ENCODE measurements at regions not wholly inside any gene's neighbourhood (a gene's known extent, or its start where the extent isn't known, plus 50 kb on each side); places are given as distances from the start of the nearest gene placed in this dataset.
"Not testable (repeated sequence)": the region's sequence is repeated elsewhere in the genome, so short reads cannot be mapped to it uniquely, and the experiment has no call there.

- no peak for FAIRE-seq
- Histone ChIP-seq H3K36me3 (ENCODE audit: control insufficient read depth in 2 of 2, extremely low read depth in 1 of 2, insufficient read depth in 2 of 2, low read length in 2 of 2) (no peaks in the 10 kb centered on the region), H3K9me1 (replicated peaks; ENCODE audit: control insufficient read depth, extremely low read depth, insufficient read depth, low read length) (no peaks in the 10 kb centered on the region), H4K20me1 (replicated peaks; ENCODE audit: control insufficient read depth, extremely low read depth, insufficient read depth, low read length) (no peaks in the 10 kb centered on the region), H3K9me3 (replicated peaks; ENCODE audit: control insufficient read depth, insufficient read depth, low read length) (no peaks in the 10 kb centered on the region), H3K4me3 (replicated peaks in 1 of 3; ENCODE audit: insufficient read depth in 1 of 3, low read depth in 1 of 3, low read length in 3 of 3) (no peak overlapping the region), H3K9ac (replicated peaks; ENCODE audit: extremely low read depth, insufficient read depth, low read length) (no peak overlapping the region), H3K27me3 (ENCODE audit: control insufficient read depth in 2 of 2, insufficient read depth in 2 of 2, low read length in 2 of 2) (peaks cover 0 to 2% of the 10 kb centered on the region in 2 experiments), H3K4me2 (ENCODE audit: insufficient read depth, low read length) (no peak overlapping the region), H2AFZ (ENCODE audit: low read depth, low read length) (no peak overlapping the region), H3K4me1 (ENCODE audit: control insufficient read depth, extremely low read depth, insufficient read depth, low read length) (no peaks in the 10 kb centered on the region), H3K79me2 (ENCODE audit: control insufficient read depth, insufficient read depth, low read length) (no peaks in the 10 kb centered on the region), H3K27ac (ENCODE audit: insufficient read depth, low read depth, low read length) (no peak overlapping the region)
- POLR2A ChIA-PET, result no interaction called here
- intact Hi-C loops (cut with micrococcal nuclease), result no loop called here
- TF ChIP-seq EZH2 (IDR thresholded peaks at IDR 0.05; ENCODE audit: borderline replicate concordance, low read depth, low read length, severe bottlenecking), result no peak
- TF ChIP-seq FOS (IDR thresholded peaks at IDR 0.05; ENCODE audit: borderline replicate concordance, insufficient read depth, low read length), result no peak
- no peak for TF ChIP-seq MAX (IDR thresholded peaks at IDR 0.05; ENCODE audit: insufficient read depth, insufficient read length)
- no peak for TF ChIP-seq POLR2AphosphoS5 (IDR thresholded peaks at IDR 0.05; ENCODE audit: insufficient read depth, low read depth, low read length)
- no peak for TF ChIP-seq JUN (IDR thresholded peaks at IDR 0.05; ENCODE audit: borderline replicate concordance, insufficient read depth, insufficient read length, low read depth)
- TF ChIP-seq POLR2A (IDR thresholded peaks at IDR 0.05; ENCODE audit: low read depth, low read length), result no peak
- no peak for TF ChIP-seq CTCF (IDR thresholded peaks at IDR 0.05; ENCODE audit: extremely low read depth in 1 of 2, insufficient read depth in 1 of 2, low read depth in 1 of 2, low read length in 2 of 2)
- TF ChIP-seq GATA2 (IDR thresholded peaks at IDR 0.05; ENCODE audit: insufficient read depth, insufficient read length, low read depth, low read length), result no peak
- no peak for TF ChIP-seq MYC (IDR thresholded peaks at IDR 0.05; ENCODE audit: low read depth, low read length)
- DNase-seq (ENCODE audit: low read depth, low spot score), result no peak
- CTCF ChIA-PET, result no interaction called here
- dilution Hi-C loops (cut with MboI; ENCODE audit: extremely low pct_ligation_motif_present, low sequenced_read_pairs), result no loop called here
- BruUV-seq (replicated peaks), result no TSS peak
These were observed 63.3 kb downstream of the POU4F1 start for GRCh38 chr13:78540058-78540457.

GRCh38 chr13:78526044-78526443 lies 77.3 kb downstream of the POU4F1 start:
- DNase-seq (ENCODE audit: low read depth, low spot score); BruUV-seq (replicated peaks); H3K9ac ChIP-seq (replicated peaks; ENCODE audit: extremely low read depth, insufficient read depth, low read length); dilution Hi-C loops (cut with MboI; ENCODE audit: extremely low pct_ligation_motif_present, low sequenced_read_pairs); H3K27me3 ChIP-seq (ENCODE audit: control insufficient read depth in 2 of 2, insufficient read depth in 2 of 2, low read length in 2 of 2); CTCF ChIA-PET; H3K9me1 ChIP-seq (replicated peaks; ENCODE audit: control insufficient read depth, extremely low read depth, insufficient read depth, low read length); H3K36me3 ChIP-seq (ENCODE audit: control insufficient read depth in 2 of 2, extremely low read depth in 1 of 2, insufficient read depth in 2 of 2, low read length in 2 of 2); H3K4me1 ChIP-seq (ENCODE audit: control insufficient read depth, extremely low read depth, insufficient read depth, low read length); H3K4me3 ChIP-seq (replicated peaks in 1 of 3; ENCODE audit: insufficient read depth in 1 of 3, low read depth in 1 of 3, low read length in 3 of 3); H2AFZ ChIP-seq (ENCODE audit: low read depth, low read length); H3K4me2 ChIP-seq (ENCODE audit: insufficient read depth, low read length); FAIRE-seq; H4K20me1 ChIP-seq (replicated peaks; ENCODE audit: control insufficient read depth, extremely low read depth, insufficient read depth, low read length); H3K27ac ChIP-seq (ENCODE audit: insufficient read depth, low read depth, low read length); POLR2A ChIA-PET; H3K79me2 ChIP-seq (ENCODE audit: control insufficient read depth, insufficient read depth, low read length); H3K9me3 ChIP-seq (replicated peaks; ENCODE audit: control insufficient read depth, insufficient read depth, low read length); intact Hi-C loops (cut with micrococcal nuclease): not testable (repeated sequence)
